GM18861 (cell line): ENCODE measurements at regions not wholly inside any gene's neighbourhood (a gene's known extent, or its start where the extent isn't known, plus 50 kb on each side); places are given as distances from the start of the nearest gene placed in this dataset.

Experiments
- ATAC-seq: cut with Tn5 transposase; IDR thresholded peaks from one replicate; pipeline ENCODE4 v1.9.1; 2021; ENCODE audit not compliant: unreplicated experiment

GRCh38 chr10:31143331-31143935 lies 111.8 kb upstream of the ZNF438 start:
- no peak for ATAC-seq

- no peak for ATAC-seq
Measured at GRCh38 chr10:31145986-31146385, 114.3 kb upstream of the ZNF438 start.

DNA sequence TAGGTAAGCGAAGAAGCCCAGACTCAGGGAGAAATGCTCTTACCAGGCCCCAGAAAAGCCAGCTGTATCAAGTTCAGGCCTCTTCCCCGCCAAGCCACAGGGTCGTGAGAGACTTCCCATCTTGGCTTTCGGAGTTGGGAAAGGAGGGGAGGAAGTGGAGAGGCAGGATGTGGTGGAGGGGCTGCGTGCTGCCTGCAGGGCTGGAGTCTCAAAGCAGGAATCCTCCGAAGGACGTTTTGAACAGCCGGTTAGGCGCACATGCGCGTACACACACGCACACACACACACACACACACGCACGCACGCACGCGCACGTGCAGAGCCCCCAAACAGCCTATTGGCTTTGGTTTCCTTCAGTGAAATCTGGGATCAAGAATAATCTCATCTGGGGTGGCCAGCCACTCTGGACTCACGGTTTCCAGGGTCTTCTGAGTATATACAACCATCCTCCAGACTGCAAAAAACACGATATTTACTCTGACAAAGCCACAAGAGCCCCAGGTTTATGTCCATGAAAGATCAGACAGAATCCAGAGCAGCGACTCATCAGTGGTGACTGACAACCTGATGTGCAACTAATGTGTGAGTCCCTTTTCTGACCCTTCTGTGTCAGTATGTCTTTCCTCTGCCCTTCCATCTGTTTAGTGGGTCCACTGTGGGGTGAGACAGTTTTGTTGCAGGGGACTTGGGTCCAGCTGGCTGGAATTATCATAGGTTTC lies 115.0 kb upstream of the ZNF438 start:
- ATAC-seq = no peak

DNA sequence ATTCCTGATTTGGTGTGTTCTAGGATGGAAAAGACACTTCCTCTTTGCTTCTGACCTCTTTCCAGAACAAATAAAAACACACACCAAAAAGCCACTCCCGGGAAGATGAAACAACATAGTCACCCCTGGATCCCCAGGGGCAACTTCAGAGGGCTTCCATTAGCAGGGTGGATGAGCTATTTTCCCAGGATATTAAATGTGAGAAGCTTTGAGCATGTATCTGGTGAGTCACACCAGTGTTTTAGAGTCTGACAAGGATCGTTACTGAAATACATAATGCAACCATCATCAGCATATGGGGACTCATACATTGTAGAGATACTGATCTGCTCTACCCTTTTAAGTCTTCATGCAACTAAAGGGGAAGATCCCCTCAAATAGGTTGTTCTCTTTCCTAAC lies 115.5 kb upstream of the ZNF438 start:
- ATAC-seq = no peak

GRCh38 chr10:31148951-31149350 lies 117.3 kb upstream of the ZNF438 start:
- ATAC-seq = no peak

DNA sequence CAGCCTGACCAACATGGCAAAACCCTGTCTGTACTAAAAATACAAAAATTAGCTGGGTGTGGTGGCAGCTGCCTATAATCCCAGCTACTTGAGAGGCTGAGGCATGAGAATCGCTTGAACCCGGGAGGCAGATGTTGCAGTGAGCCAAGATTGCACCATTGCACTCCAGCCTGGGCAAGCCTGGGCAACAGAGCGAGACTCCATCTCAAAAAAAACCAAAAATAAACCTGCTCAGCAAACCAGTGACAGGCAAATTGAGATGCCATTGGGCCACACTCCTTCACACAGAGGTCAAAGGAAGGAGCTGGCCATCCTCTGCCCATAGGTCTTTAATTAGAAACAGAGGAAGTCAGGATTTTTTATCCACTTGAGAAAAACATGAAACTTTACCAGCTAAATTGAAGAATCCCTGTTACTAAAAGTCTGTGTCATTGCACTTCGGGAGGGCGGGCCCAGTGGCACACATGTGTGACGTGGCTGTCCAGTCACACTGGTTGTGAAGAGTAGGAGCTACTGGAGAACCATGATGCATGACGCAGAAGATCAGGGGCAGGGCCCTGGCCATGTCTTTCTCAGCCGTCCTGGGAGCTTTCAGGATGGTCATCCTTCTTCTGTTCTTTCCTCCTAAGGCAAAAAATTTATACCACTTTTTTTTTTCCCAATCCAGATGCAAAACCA lies 118.3 kb upstream of the ZNF438 start:
- ATAC-seq = no peak

GRCh38 chr10:31151301-31151700 lies 119.6 kb upstream of the ZNF438 start:
- ATAC-seq = no peak

- no peak for ATAC-seq
Measured at GRCh38 chr10:31152421-31153135, 120.9 kb upstream of the ZNF438 start.

- no peak for ATAC-seq
Measured at GRCh38 chr10:31153161-31153560, 121.5 kb upstream of the ZNF438 start.

- no peak for ATAC-seq
Measured at GRCh38 chr10:31153692-31154091, 122.0 kb upstream of the ZNF438 start.

GRCh38 chr10:31154996-31155395 lies 123.3 kb upstream of the ZNF438 start:
- no peak for ATAC-seq

DNA sequence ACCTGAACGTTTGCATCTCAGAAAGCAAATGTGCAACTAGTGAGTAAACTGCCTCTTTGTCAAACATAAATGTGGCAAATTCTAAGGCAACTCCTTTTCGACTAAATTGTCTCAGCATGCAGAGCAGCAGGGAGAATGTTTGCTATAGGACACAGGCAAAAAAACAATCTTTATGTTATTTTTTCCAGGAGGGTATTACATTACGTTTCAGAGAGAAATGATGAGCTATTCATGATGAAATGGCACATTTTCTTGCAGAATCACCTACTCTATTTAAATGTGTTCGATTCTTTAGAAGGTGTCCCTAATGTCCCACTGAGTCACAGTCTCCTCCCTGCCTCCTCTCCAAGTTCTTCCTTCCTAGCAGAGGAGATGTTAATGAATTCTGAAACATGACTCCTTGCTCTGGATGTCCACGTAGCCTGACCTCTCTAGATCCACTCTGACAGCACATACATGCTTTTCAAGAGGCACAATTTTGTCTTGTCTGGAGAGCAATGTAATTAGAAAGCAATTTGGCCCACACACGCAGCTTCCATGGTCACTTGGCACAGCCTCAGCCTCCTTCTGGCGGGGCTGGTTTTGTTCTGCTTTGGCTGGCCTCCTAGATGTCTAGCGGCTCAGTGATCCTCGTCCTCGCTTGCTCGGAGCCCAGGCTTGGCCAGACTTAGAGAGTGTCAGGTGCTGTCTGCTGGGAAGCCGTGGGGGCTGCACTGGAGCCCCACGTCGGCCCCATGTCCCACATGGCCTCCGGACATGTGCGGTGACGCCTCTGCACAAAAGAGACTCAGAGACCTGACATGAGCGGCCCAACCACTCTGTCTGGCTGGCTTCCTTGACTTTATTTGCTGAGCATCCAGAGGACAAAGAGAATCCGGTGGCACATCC lies 125.7 kb upstream of the ZNF438 start:
- no peak for ATAC-seq

- ATAC-seq = no peak
Measured at GRCh38 chr10:31158011-31158658, 126.5 kb upstream of the ZNF438 start.

DNA sequence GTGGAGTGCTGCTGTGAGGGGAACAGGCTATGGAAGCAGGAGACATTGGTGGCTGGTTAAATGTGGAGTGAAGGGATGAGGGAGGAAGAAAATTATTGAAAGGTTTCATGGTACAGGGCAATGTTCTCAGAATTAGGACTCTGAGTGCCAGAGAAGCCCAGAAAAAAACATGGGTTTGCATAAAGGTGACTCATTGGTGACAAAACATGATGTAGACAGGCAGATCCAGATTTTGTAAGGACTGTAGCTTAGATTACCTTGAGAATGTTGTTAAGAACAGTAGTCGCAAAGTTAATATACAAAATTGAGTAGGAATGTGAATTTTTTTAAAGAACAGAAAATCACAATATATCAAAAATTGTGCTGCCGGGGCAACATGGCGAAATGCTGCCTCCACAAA lies 134.9 kb upstream of the ZNF438 start:
- ATAC-seq = no peak

DNA sequence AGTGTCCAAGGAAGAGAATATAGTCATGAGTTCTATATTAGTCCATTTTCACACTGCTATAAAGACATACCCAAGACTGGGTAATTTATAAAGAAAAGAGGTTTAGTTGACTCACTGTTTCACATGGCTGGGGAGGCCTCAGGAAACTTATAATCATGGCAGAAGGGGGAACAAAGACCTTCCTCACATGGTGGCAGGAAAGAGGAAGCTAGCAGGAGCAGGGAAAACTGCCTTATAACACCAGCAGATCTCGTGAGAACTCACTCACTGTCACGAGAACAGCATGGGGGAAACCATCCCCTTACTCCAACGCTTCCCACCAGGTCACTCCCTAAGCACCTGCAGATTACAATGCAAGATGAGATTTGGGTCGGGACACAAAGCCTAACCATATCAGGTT lies 139.0 kb upstream of the ZNF438 start:
- no peak for ATAC-seq

DNA sequence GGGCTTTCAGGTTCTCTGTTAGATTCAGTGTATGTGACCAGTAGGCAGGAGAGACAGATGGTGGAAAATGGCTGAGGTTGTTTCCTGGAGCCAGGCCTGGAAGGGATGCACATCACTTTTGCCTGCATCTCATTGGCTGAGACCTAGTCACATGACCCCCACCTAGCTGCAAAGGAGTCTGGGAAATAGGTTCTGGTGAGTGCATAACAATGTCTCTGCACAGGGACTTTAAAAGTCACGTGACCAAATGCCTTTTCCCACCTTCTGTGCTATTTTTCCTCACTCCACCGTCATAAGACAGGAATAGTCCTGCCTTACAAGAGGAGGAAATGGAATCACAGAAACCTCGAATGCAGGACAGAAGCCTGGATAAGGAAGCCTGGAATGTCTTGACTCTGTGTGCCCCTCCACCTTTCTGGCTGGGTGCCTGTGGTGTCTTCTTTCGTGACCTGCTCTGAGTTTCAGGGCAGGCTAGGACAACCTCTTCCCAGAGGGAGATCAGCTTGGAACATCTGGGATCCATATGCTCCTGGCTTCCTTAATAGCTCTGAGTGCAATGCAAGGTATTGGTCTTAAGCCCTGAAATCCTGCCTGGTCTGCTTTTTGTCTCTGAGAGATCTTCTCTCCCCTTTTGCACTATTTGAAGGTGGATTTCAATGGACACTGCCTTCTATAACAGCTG lies 139.9 kb upstream of the ZNF438 start:
- ATAC-seq = no peak

DNA sequence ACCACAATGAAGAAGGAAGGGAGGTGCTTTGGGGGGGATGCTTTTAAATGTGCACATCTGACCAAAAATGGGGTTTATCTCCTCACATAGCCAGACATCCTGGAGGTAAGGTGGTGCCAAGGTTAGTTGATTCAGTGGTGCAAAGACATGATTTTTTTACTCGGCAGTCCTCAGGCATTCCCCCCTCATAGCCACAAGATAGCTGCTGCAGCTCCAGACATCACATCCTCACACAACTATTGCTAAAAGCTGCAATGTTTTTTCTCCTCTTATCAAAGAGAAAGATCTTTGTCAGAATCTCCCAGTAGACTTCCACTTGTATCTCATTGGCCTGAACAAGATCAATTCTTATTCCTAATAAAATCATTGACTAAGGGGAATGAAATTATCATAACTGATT lies 141.3 kb upstream of the ZNF438 start:
- ATAC-seq = no peak

GRCh38 chr10:31173752-31174151 lies 142.1 kb upstream of the ZNF438 start:
- ATAC-seq = no peak

GRCh38 chr10:31179091-31179680 lies 139.8 kb upstream of the ZEB1 start:
- no peak for ATAC-seq
